WTC11 (cell line): ENCODE measurements at regions not wholly inside any gene's neighbourhood (a gene's known extent, or its start where the extent isn't known, plus 50 kb on each side); places are given as distances from the start of the nearest gene placed in this dataset.

Experiments
- ATAC-seq: fragments of 200-7000 bp; cut with Tn5 transposase; 2 replicates; pipeline ENCODE4 v1.10.0; 2021; ENCODE audit warnings: mild to moderate bottlenecking, moderate library complexity
- CTCF ChIA-PET: fragments of 300-600 bp; sonication (Branson Sonifier 250); formaldehyde crosslinking; loops from one replicate; lab custom pipeline; 2021; ENCODE audit warnings: antibody characterized with exemption; lab: Charles Lee
- POLR2A ChIA-PET: fragments of 350-600 bp; sonication (Branson Sonifier 250); formaldehyde crosslinking; loops from one replicate; lab custom pipeline; 2021; ENCODE audit warnings: antibody characterized with exemption; lab: Charles Lee
- DNase-seq: peaks from one replicate; pipeline ENCODE4 v3.0.0; 2021; ENCODE audit warnings: low spot score
- H3K27ac Mint-ChIP-seq: 2 replicates; pipeline ENCODE4 v1.8.0; 2021; ENCODE audit warnings: mixed read lengths
- H3K27me3 Mint-ChIP-seq: 2 replicates; pipeline ENCODE4 v1.8.0; 2021; ENCODE audit warnings: low read depth, mild to moderate bottlenecking, moderate library complexity, mixed read lengths
- H3K36me3 Mint-ChIP-seq: 2 replicates; pipeline ENCODE4 v1.8.0; 2021; ENCODE audit warnings: mixed read lengths
- H3K4me1 Mint-ChIP-seq: 2 replicates; pipeline ENCODE4 v1.8.0; 2022; ENCODE audit warnings: mixed read lengths
- H3K4me3 Mint-ChIP-seq: 2 replicates; pipeline ENCODE4 v1.8.0; 2021; ENCODE audit warnings: mild to moderate bottlenecking, moderate library complexity, mixed read lengths
- H3K9me3 Mint-ChIP-seq: 2 replicates; pipeline ENCODE4 v1.8.0; 2021; ENCODE audit warnings: mixed read lengths
- CREB1 ChIP-seq: sonication (generic); formaldehyde crosslinking; IDR thresholded peaks from 2 replicates; pipeline ENCODE4 v1.8.0; 2023; ENCODE audit warnings: mild to moderate bottlenecking, missing genetic modification reagents
- CTCF ChIP-seq: fragments of 200-600 bp; IDR thresholded peaks from 2 replicates; pipeline ENCODE4 v1.8.0; 2022; ENCODE audit warnings: antibody characterized with exemption
- E2F4 ChIP-seq: sonication (generic); formaldehyde crosslinking; IDR thresholded peaks from 2 replicates; pipeline ENCODE4 v1.8.1; 2022; ENCODE audit warnings: low read depth, mild to moderate bottlenecking, moderate library complexity, missing genetic modification reagents, borderline replicate concordance
- E2F5 ChIP-seq: sonication (generic); formaldehyde crosslinking; IDR thresholded peaks from 2 replicates; pipeline ENCODE4 v1.8.1; 2022; ENCODE audit warnings: mild to moderate bottlenecking, moderate library complexity, missing genetic modification reagents
- FOXK1 ChIP-seq: sonication (generic); formaldehyde crosslinking; IDR thresholded peaks from 2 replicates; pipeline ENCODE4 v1.8.0; 2022; ENCODE audit warnings: mild to moderate bottlenecking, moderate library complexity, missing genetic modification reagents
- GTF2I ChIP-seq: fragments of 250-450 bp; sonication (Bioruptor Pico); conservative IDR thresholded peaks from 2 replicates; pipeline ENCODE4 v1.4.0; 2021; ENCODE audit warnings: mild to moderate bottlenecking
- HMGXB4 ChIP-seq: sonication (generic); formaldehyde crosslinking; IDR thresholded peaks from 2 replicates; pipeline ENCODE4 v1.8.1; 2023; ENCODE audit warnings: mild to moderate bottlenecking, moderate library complexity, missing genetic modification reagents
- IRF1 ChIP-seq: sonication (generic); formaldehyde crosslinking; IDR thresholded peaks from 2 replicates; pipeline ENCODE4 v1.8.0; 2023; ENCODE audit warnings: missing genetic modification reagents
- MLX ChIP-seq: sonication (generic); formaldehyde crosslinking; IDR thresholded peaks from 2 replicates; pipeline ENCODE4 v1.8.1; 2023; ENCODE audit warnings: mild to moderate bottlenecking, missing genetic modification reagents, moderate library complexity
- NR1H2 ChIP-seq: sonication (generic); formaldehyde crosslinking; IDR thresholded peaks from 2 replicates; pipeline ENCODE4 v1.9.0; 2021; ENCODE audit warnings: mild to moderate bottlenecking, moderate library complexity, missing genetic modification reagents
- SMAD4 ChIP-seq: sonication (generic); formaldehyde crosslinking; IDR thresholded peaks from 2 replicates; pipeline ENCODE4 v1.8.0; 2022; ENCODE audit warnings: mild to moderate bottlenecking, missing genetic modification reagents
- USF1 ChIP-seq: sonication (generic); formaldehyde crosslinking; IDR thresholded peaks from 2 replicates; pipeline ENCODE4 v1.8.0; 2022; ENCODE audit warnings: mild to moderate bottlenecking, missing genetic modification reagents
- ZNF219 ChIP-seq: sonication (generic); formaldehyde crosslinking; IDR thresholded peaks from 2 replicates; pipeline ENCODE4 v1.8.0; 2023; ENCODE audit warnings: missing genetic modification reagents, mild to moderate bottlenecking, borderline replicate concordance
- ZNF512 ChIP-seq: sonication (generic); formaldehyde crosslinking; IDR thresholded peaks from 2 replicates; pipeline ENCODE4 v1.8.1; 2022; ENCODE audit warnings: missing genetic modification reagents, borderline replicate concordance
- ZNF532 ChIP-seq: fragments of 250-450 bp; sonication (Bioruptor Pico); IDR thresholded peaks from 2 replicates; pipeline ENCODE4 v1.9.0; 2021; ENCODE audit warnings: mild to moderate bottlenecking, borderline replicate concordance

GRCh38 chr11:29159552-29160465 is 857.0 kb downstream of the KCNA4 start:
- POLR2A ChIA-PET, result no interaction called here
- peaks cover 9% of the 10 kb centered on the region for H3K4me1 Mint-ChIP-seq
- DNase-seq (peak; percentile 64), ATAC-seq (peak; percentile 100)
- H3K4me3 Mint-ChIP-seq, result no peak overlapping the region
- CTCF ChIA-PET, result interaction anchor here (0.5 to 1.6 kb wide), 29 partner anchors 9 to 1730 kb away, joined by 3 to 14 read pairs (median 4); partner anchors contain the start of gene BDNF
- no peak for TF ChIP-seq GTF2I (CRISPR knock-in tag)
- TF ChIP-seq CTCF, result peak; percentile 34
- TF ChIP-seq E2F4, result no peak
- H3K9me3 Mint-ChIP-seq, result no peaks in the 10 kb centered on the region
- no peak overlapping the region for H3K27ac Mint-ChIP-seq
- H3K27me3 Mint-ChIP-seq, result no peaks in the 10 kb centered on the region
- H3K36me3 Mint-ChIP-seq, result no peaks in the 10 kb centered on the region

GRCh38 chr11:29153078-29153477 is 863.8 kb downstream of the KCNA4 start:
- H3K9me3 Mint-ChIP-seq, result peaks cover 6% of the 10 kb centered on the region; the same call in 1 of the 2 replicates
- no peaks in the 10 kb centered on the region for H3K36me3 Mint-ChIP-seq
- DNase-seq, result no peak
- no peak for ATAC-seq
- POLR2A ChIA-PET, result no interaction called here
- no peak overlapping the region for H3K27ac Mint-ChIP-seq
- no peaks in the 10 kb centered on the region for H3K4me1 Mint-ChIP-seq
- no peaks in the 10 kb centered on the region for H3K27me3 Mint-ChIP-seq
- CTCF ChIA-PET, result no interaction called here
- no peak overlapping the region for H3K4me3 Mint-ChIP-seq
- TF ChIP-seq USF1 (CRISPR knock-in tag), result no peak
- TF ChIP-seq MLX (CRISPR knock-in tag), result no peak
- no peak for TF ChIP-seq CTCF
- TF ChIP-seq FOXK1, result no peak
- no peak for TF ChIP-seq IRF1
- no peak for TF ChIP-seq NR1H2 (CRISPR knock-in tag)
- no peak for TF ChIP-seq ZNF512 (CRISPR knock-in tag)
- no peak for TF ChIP-seq ZNF532 (CRISPR knock-in tag)
- TF ChIP-seq ZNF219 (CRISPR knock-in tag), result no peak
- TF ChIP-seq SMAD4, result no peak
- no peak for TF ChIP-seq CREB1 (CRISPR knock-in tag)
- no peak for TF ChIP-seq E2F5 (CRISPR knock-in tag)
- TF ChIP-seq HMGXB4 (CRISPR knock-in tag), result no peak
